ENCODE measurements at regions not wholly inside any gene's neighbourhood (a gene's known extent, or its start where the extent isn't known, plus 50 kb on each side); places are given as distances from the start of the nearest gene placed in this dataset.

DNA sequence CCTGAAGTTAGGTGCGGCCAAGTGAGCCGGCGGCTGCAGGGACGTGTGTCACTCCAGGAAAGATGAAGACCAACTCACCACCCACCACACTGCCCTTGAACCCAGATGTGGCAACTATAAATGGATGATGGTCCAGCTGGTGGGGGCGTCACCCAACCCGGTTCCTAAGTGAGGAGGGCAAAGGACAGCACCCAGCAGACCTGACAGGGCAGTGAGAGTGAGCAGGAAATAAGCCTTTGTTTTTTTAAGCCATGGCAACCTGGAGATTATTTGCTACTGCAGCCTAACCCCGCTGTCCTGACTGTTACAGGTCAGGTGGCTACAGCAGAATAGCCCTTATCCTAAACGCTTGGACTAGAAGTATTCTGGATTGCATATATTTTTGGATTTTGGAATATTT, 228.9 kb downstream of the CTTN start:
- Histone ChIP-seq H3K9me3 (no peaks in the 10 kb centered on the region), H3K27me3 (ENCODE audit: insufficient read depth) (no peaks in the 10 kb centered on the region), H4K20me1 (ENCODE audit: insufficient read depth) (no peaks in the 10 kb centered on the region), H3K4me3 (ENCODE audit: low read depth in 2 of 2, low read length in 1 of 2) (no peak overlapping the region), H3K36me3 (replicated peaks in 1 of 2; ENCODE audit: control insufficient read depth in 1 of 2, insufficient read depth in 2 of 2, low read length in 1 of 2) (no peaks in the 10 kb centered on the region), H3K27ac (ENCODE audit: low read depth in 2 of 2, low read length in 1 of 2) (no peak overlapping the region), H3K9me2 (no peaks in the 10 kb centered on the region), H3K4me2 (no peak overlapping the region), H3F3A (replicated peaks; ENCODE audit: insufficient read depth) (no peaks in the 10 kb centered on the region), H2AFZ (ENCODE audit: low read depth) (no peak overlapping the region), H3K4me1 (ENCODE audit: control insufficient read depth in 1 of 2, insufficient read depth in 2 of 2, low read depth in 1 of 2, low read length in 1 of 2) (peaks cover 0 to 27% of the 10 kb centered on the region in 2 experiments; a peak in 1 of 4 replicates), H3K79me2 (ENCODE audit: insufficient read depth) (no peaks in the 10 kb centered on the region), H3K9ac (no peak overlapping the region)
- TF ChIP-seq RXRA (IDR thresholded peaks at IDR 0.05; ENCODE audit: borderline replicate concordance, low read depth) (no peak), RFX5 (IDR thresholded peaks at IDR 0.05; ENCODE audit: low read length) (no peak), POLR2AphosphoS5 (IDR thresholded peaks at IDR 0.05; ENCODE audit: low read depth, low read length) (no peak), MAX (IDR thresholded peaks at IDR 0.05; ENCODE audit: low read depth) (no peak)
- TF ChIP-seq, protein P1, sequence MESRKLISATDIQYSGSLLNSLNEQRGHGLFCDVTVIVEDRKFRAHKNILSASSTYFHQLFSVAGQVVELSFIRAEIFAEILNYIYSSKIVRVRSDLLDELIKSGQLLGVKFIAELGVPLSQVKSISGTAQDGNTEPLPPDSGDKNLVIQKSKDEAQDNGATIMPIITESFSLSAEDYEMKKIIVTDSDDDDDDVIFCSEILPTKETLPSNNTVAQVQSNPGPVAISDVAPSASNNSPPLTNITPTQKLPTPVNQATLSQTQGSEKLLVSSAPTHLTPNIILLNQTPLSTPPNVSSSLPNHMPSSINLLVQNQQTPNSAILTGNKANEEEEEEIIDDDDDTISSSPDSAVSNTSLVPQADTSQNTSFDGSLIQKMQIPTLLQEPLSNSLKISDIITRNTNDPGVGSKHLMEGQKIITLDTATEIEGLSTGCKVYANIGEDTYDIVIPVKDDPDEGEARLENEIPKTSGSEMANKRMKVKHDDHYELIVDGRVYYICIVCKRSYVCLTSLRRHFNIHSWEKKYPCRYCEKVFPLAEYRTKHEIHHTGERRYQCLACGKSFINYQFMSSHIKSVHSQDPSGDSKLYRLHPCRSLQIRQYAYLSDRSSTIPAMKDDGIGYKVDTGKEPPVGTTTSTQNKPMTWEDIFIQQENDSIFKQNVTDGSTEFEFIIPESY (IDR thresholded peaks at IDR 0.05; ENCODE audit: borderline replicate concordance, low read depth) = no peak
- POLR2A ChIA-PET = interaction anchor here (0.8 kb wide), 1 partner anchor 14 kb away, joined by 3 read pairs; no protein-coding TSS in a partner anchor
- CTCF ChIA-PET = no interaction called here
- 54% methylated on average over 8 of the region's 8 CpGs for WGBS (ENCODE audit: low lambda C conversion rate)
- no peak for DNase-seq

- H3K9me2 ChIP-seq = no peaks in the 10 kb centered on the region
- no peak overlapping the region for H2AFZ ChIP-seq (ENCODE audit: low read depth)
- H3K4me1 ChIP-seq (ENCODE audit: control insufficient read depth in 1 of 2, insufficient read depth in 2 of 2, low read depth in 1 of 2, low read length in 1 of 2) = peaks cover 0 to 27% of the 10 kb centered on the region in 2 experiments; a peak in 1 of 4 replicates
- no peak overlapping the region for H3K9ac ChIP-seq
- H4K20me1 ChIP-seq (ENCODE audit: insufficient read depth) = no peaks in the 10 kb centered on the region
- H3K4me2 ChIP-seq = no peak overlapping the region
- H3K79me2 ChIP-seq (ENCODE audit: insufficient read depth) = no peaks in the 10 kb centered on the region
- 60% methylated on average over 17 of the region's 19 CpGs for WGBS (ENCODE audit: low lambda C conversion rate)
- no peaks in the 10 kb centered on the region for H3K27me3 ChIP-seq (ENCODE audit: insufficient read depth)
- ChIA-PET CTCF (no interaction called here), POLR2A (no interaction called here)
- no peaks in the 10 kb centered on the region for H3K9me3 ChIP-seq
- H3K27ac ChIP-seq (ENCODE audit: low read depth in 2 of 2, low read length in 1 of 2) = no peak overlapping the region
- no peak for TF ChIP-seq TEAD4 (IDR thresholded peaks at IDR 0.05; ENCODE audit: borderline replicate concordance, insufficient read depth)
- no peak for TF ChIP-seq NRF1 (IDR thresholded peaks at IDR 0.05; ENCODE audit: low read depth, low read length)
- no peak for TF ChIP-seq FOSL2 (IDR thresholded peaks at IDR 0.05; ENCODE audit: borderline replicate concordance, low read depth)
- no peak for TF ChIP-seq RCOR1 (IDR thresholded peaks at IDR 0.05; ENCODE audit: low read length)
- TF ChIP-seq SIN3A (IDR thresholded peaks at IDR 0.05; ENCODE audit: borderline replicate concordance, low read depth, low read length) = no peak
- TF ChIP-seq MEF2A (IDR thresholded peaks at IDR 0.05; ENCODE audit: borderline replicate concordance, low read depth) = no peak
- TF ChIP-seq TAF1 (IDR thresholded peaks at IDR 0.05; ENCODE audit: borderline replicate concordance, low read depth, low read length) = no peak
- no peak for TF ChIP-seq SMC3 (IDR thresholded peaks at IDR 0.05; ENCODE audit: low read depth, low read length)
- TF ChIP-seq, protein P1 (IDR thresholded peaks at IDR 0.05; ENCODE audit: borderline replicate concordance, low read depth) = no peak
- H3K4me3 ChIP-seq (ENCODE audit: low read depth in 2 of 2, low read length in 1 of 2) = no peak overlapping the region
- H3F3A ChIP-seq (replicated peaks; ENCODE audit: insufficient read depth) = no peaks in the 10 kb centered on the region
- DNase-seq = no peak
- no peaks in the 10 kb centered on the region for H3K36me3 ChIP-seq (replicated peaks in 1 of 2; ENCODE audit: control insufficient read depth in 1 of 2, insufficient read depth in 2 of 2, low read length in 1 of 2)
These were observed 230.0 kb downstream of the CTTN start for GRCh38 chr11:70628176-70628854.

Measured in SK-N-SH (cell line).